ENCODE measurements at regions not wholly inside any gene's neighbourhood (a gene's known extent, or its start where the extent isn't known, plus 50 kb on each side); places are given as distances from the start of the nearest gene placed in this dataset.
"Not testable (repeated sequence)": the region's sequence is repeated elsewhere in the genome, so short reads cannot be mapped to it uniquely, and the experiment has no call there.

DNA sequence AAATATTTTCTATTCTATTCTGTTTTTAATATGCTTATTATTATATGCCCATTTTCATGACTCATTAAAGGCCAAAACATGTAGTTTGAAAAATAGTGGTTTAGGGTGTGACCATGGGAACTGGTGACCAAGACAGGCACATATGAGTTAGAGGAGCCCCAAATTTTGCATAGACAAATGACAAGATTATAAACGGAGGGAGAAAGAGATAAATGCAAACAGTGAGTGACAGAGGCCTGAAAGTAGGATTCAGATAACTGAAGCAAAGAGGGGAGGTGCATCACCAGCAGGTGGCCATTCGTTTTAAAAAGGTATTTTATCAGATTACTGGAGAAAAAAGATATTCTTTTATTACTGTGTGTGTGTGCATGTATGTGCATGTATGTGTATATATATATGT is 391.5 kb upstream of the CHORDC1 start:
- H3K4me3 ChIP-seq (ENCODE audit: insufficient read depth, low read depth, low read length), result no peak overlapping the region
- intact Hi-C loops (cut with micrococcal nuclease) (no loop called here), dilution Hi-C loops (cut with HindIII; ENCODE audit: low sequenced_read_pairs, unreplicated experiment) (no loop called here), in situ Hi-C loops (cut with MboI; ENCODE audit: low sequenced_read_pairs) (no loop called here)
- ATAC-seq (ENCODE audit: low read depth), result no peak
- no peak overlapping the region for H2BK20ac ChIP-seq (ENCODE audit: low read depth, low read length)
- H4K8ac ChIP-seq (ENCODE audit: low read depth in 2 of 2, low read length in 2 of 2), result no peak overlapping the region
- no peak for DNase-seq
- H3K14ac ChIP-seq (replicated peaks; ENCODE audit: low read depth, low read length), result no peak overlapping the region
- H3K23ac ChIP-seq (ENCODE audit: low read depth, low read length), result no peak overlapping the region
- no peak overlapping the region for H3K18ac ChIP-seq (ENCODE audit: low read depth, low read length)
- no peak overlapping the region for H2BK5ac ChIP-seq (ENCODE audit: low read depth, low read length, poor library complexity, severe bottlenecking)
- no peak overlapping the region for H2BK120ac ChIP-seq (ENCODE audit: low read depth, low read length)
- no peaks in the 10 kb centered on the region for H3K79me1 ChIP-seq (ENCODE audit: low read depth in 1 of 2, low read length in 2 of 2)
- no peaks in the 10 kb centered on the region for H3K27me3 ChIP-seq (ENCODE audit: control insufficient read depth, insufficient read depth, low read length)
- no peak overlapping the region for H3K27ac ChIP-seq (ENCODE audit: insufficient read depth, low read length)
- POLR2A ChIA-PET (ENCODE audit: unreplicated experiment), result no interaction called here
- H2BK15ac ChIP-seq (ENCODE audit: low read depth, low read length), result no peak overlapping the region
- no peak overlapping the region for H2AK5ac ChIP-seq (ENCODE audit: low read depth, low read length)
- H3K9ac ChIP-seq (ENCODE audit: low read depth, low read length), result no peak overlapping the region
- no CpG with 5 or more reads among the region's 2 CpGs for WGBS, 2 experiments (ENCODE audit: extremely low coverage in 2 of 2, insufficient read length in 1 of 2)
- H3K4ac ChIP-seq (ENCODE audit: low read depth, low read length), result no peak overlapping the region
- CTCF ChIA-PET, result no interaction called here
- no peak overlapping the region for H3K4me2 ChIP-seq (ENCODE audit: low read depth, low read length)
- H4K20me1 ChIP-seq (ENCODE audit: insufficient read depth, low read length), result no peaks in the 10 kb centered on the region
- BruUV-seq (replicated peaks), result no TSS peak
- no peaks in the 10 kb centered on the region for H3K36me3 ChIP-seq (ENCODE audit: control insufficient read depth, insufficient read depth, low read length)
- TF ChIP-seq, protein P1, sequence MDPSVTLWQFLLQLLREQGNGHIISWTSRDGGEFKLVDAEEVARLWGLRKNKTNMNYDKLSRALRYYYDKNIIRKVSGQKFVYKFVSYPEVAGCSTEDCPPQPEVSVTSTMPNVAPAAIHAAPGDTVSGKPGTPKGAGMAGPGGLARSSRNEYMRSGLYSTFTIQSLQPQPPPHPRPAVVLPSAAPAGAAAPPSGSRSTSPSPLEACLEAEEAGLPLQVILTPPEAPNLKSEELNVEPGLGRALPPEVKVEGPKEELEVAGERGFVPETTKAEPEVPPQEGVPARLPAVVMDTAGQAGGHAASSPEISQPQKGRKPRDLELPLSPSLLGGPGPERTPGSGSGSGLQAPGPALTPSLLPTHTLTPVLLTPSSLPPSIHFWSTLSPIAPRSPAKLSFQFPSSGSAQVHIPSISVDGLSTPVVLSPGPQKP (IDR thresholded peaks at IDR 0.05; ENCODE audit: borderline replicate concordance, low read depth, low read length), result no peak
- no peak for TF ChIP-seq BHLHE40 (IDR thresholded peaks at IDR 0.05; ENCODE audit: low read depth, low read length)
- no peak for TF ChIP-seq RAD21 (IDR thresholded peaks at IDR 0.05; ENCODE audit: low read length)
- TF ChIP-seq, protein P2, sequence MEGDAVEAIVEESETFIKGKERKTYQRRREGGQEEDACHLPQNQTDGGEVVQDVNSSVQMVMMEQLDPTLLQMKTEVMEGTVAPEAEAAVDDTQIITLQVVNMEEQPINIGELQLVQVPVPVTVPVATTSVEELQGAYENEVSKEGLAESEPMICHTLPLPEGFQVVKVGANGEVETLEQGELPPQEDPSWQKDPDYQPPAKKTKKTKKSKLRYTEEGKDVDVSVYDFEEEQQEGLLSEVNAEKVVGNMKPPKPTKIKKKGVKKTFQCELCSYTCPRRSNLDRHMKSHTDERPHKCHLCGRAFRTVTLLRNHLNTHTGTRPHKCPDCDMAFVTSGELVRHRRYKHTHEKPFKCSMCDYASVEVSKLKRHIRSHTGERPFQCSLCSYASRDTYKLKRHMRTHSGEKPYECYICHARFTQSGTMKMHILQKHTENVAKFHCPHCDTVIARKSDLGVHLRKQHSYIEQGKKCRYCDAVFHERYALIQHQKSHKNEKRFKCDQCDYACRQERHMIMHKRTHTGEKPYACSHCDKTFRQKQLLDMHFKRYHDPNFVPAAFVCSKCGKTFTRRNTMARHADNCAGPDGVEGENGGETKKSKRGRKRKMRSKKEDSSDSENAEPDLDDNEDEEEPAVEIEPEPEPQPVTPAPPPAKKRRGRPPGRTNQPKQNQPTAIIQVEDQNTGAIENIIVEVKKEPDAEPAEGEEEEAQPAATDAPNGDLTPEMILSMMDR (conservative IDR thresholded peaks at IDR 0.05; ENCODE audit: low read depth, low read length), result no peak
- no peak for TF ChIP-seq MXI1 (IDR thresholded peaks at IDR 0.05; ENCODE audit: borderline replicate concordance, low read depth, low read length)
- no peaks in the 10 kb centered on the region for H3K4me1 ChIP-seq (ENCODE audit: control insufficient read depth, insufficient read depth, low read length)
- H3K9me1 ChIP-seq (ENCODE audit: insufficient read depth, low read length), result no peaks in the 10 kb centered on the region
- no peak overlapping the region for H4K5ac ChIP-seq (ENCODE audit: low read depth, low read length)
- no peak overlapping the region for H2AK9ac ChIP-seq (replicated peaks; ENCODE audit: low read depth, low read length, poor library complexity)
- no peak overlapping the region for H3K56ac ChIP-seq (ENCODE audit: extremely low read depth, insufficient read depth, low read length)
- no peak overlapping the region for H2AFZ ChIP-seq (replicated peaks; ENCODE audit: low read length, poor library complexity)
- H3K9me3 ChIP-seq (ENCODE audit: control insufficient read depth, insufficient read depth, low read length), result no peaks in the 10 kb centered on the region
- H4K91ac ChIP-seq (ENCODE audit: insufficient read depth, low read depth, low read length), result no peak overlapping the region

DNA sequence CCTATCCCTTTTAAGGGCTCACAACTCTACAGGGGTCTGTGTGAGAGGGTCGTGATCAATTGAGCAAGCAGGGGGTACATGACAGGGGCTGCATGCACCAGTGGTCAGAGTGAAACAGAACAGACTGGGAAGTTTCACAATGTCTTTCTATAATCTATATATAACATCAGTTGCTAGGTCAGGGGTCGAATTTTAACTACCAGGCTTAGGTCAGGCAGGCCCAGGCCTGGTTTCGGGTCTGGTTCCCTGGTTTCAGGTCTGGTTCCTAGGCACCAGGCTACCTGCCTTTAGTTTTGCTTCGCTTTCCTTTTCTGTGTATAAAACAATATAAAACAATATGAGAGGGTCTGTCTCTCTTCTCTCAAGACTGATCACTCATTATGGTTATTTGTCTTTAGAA is 390.2 kb upstream of the CHORDC1 start:
- H2BK20ac ChIP-seq (ENCODE audit: low read depth, low read length); H3K23ac ChIP-seq (ENCODE audit: low read depth, low read length); H2AFZ ChIP-seq (replicated peaks; ENCODE audit: low read length, poor library complexity); H4K91ac ChIP-seq (ENCODE audit: insufficient read depth, low read depth, low read length); H3K79me1 ChIP-seq (ENCODE audit: low read depth in 1 of 2, low read length in 2 of 2); H4K8ac ChIP-seq (ENCODE audit: low read depth in 2 of 2, low read length in 2 of 2); H3K56ac ChIP-seq (ENCODE audit: extremely low read depth, insufficient read depth, low read length); H2BK120ac ChIP-seq (ENCODE audit: low read depth, low read length); ATAC-seq (ENCODE audit: low read depth); CTCF ChIA-PET; H2AK5ac ChIP-seq (ENCODE audit: low read depth, low read length); intact Hi-C loops (cut with micrococcal nuclease); H2AK9ac ChIP-seq (replicated peaks; ENCODE audit: low read depth, low read length, poor library complexity); H2BK15ac ChIP-seq (ENCODE audit: low read depth, low read length); H3K4me1 ChIP-seq (ENCODE audit: control insufficient read depth, insufficient read depth, low read length); H3K14ac ChIP-seq (replicated peaks; ENCODE audit: low read depth, low read length); H3K9me1 ChIP-seq (ENCODE audit: insufficient read depth, low read length); H3K36me3 ChIP-seq (ENCODE audit: control insufficient read depth, insufficient read depth, low read length); H3K9me3 ChIP-seq (ENCODE audit: control insufficient read depth, insufficient read depth, low read length); H3K4me3 ChIP-seq (ENCODE audit: insufficient read depth, low read depth, low read length); H3K18ac ChIP-seq (ENCODE audit: low read depth, low read length); H2BK5ac ChIP-seq (ENCODE audit: low read depth, low read length, poor library complexity, severe bottlenecking); DNase-seq; H3K4me2 ChIP-seq (ENCODE audit: low read depth, low read length); H3K27me3 ChIP-seq (ENCODE audit: control insufficient read depth, insufficient read depth, low read length); H4K20me1 ChIP-seq (ENCODE audit: insufficient read depth, low read length); in situ Hi-C loops (cut with MboI; ENCODE audit: low sequenced_read_pairs); POLR2A ChIA-PET (ENCODE audit: unreplicated experiment); H3K27ac ChIP-seq (ENCODE audit: insufficient read depth, low read length); H3K9ac ChIP-seq (ENCODE audit: low read depth, low read length); H3K4ac ChIP-seq (ENCODE audit: low read depth, low read length); BruUV-seq (replicated peaks); H4K5ac ChIP-seq (ENCODE audit: low read depth, low read length); dilution Hi-C loops (cut with HindIII; ENCODE audit: low sequenced_read_pairs, unreplicated experiment): not testable (repeated sequence)
- no CpG with 5 or more reads among the region's 4 CpGs for WGBS, 2 experiments (ENCODE audit: extremely low coverage in 2 of 2, insufficient read length in 1 of 2)

All from IMR-90 (cell line).